GM20000 (cell line): ENCODE measurements at regions not wholly inside any gene's neighbourhood (a gene's known extent, or its start where the extent isn't known, plus 50 kb on each side); places are given as distances from the start of the nearest gene placed in this dataset.

ENCODE experiments used
- DNase-seq: peaks from one replicate; pipeline ENCODE4 v3.0.0; 2012; ENCODE audit warnings: low spot score
- CTCF ChIP-seq: IDR thresholded peaks from 2 replicates; pipeline ENCODE4 v1.5.1; 2012; ENCODE audit warnings: mild to moderate bottlenecking, control low read depth; ENCODE audit errors: extremely low read depth, missing control alignments

GRCh38 chr12:124369055-124369826, 74.3 kb downstream of the RFLNA start:
- no peak for TF ChIP-seq CTCF
- DNase-seq: no peak

- no peak for DNase-seq
- TF ChIP-seq CTCF: no peak
Measured at GRCh38 chr12:124368421-124369032, 73.6 kb downstream of the RFLNA start.

GRCh38 chr12:124365726-124366430, 71.0 kb downstream of the RFLNA start:
- no peak for TF ChIP-seq CTCF
- DNase-seq: no peak
